ENCODE measurements at regions not wholly inside any gene's neighbourhood (a gene's known extent, or its start where the extent isn't known, plus 50 kb on each side); places are given as distances from the start of the nearest gene placed in this dataset.

DNA sequence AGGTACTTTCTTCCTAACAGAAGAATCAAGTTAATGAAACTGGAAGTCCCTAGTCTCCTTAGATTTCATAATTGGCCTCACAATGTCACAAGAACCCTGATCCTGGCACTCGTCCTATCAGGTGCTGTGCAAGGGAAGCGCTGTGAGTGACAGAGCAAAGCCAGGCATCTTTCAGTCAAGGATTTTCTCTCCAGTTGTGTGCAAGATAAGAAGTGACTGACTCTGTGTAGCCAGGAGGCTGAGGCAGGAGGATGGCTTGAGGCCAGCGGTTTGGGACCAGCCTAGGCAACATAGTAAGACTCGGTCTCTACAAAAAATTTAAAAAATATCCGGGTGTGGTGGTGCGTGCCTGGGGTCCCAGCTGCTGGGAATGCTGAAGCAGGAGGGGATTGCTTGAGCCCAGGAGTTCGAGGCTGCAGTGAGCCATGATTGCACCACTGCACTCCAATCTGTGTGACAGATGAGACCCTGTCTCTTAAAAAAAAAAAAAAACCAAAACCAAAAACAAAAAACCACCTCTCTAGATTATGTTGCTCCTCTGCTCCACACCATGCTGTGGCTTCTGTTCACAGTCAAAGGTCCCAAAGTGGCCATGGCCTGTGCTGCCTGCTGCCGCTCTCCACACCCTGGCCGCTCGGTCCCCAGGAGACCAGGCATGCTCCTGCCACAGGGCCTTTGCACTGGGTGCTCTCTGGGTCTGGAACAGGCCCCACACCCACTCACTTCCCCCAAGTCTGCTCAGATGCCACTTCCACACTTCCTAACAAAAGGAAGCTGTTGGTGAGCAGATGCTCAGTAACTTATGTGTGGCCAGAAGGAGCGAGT lies 54.2 kb upstream of the CLDN5 start (continued):
- TF ChIP-seq CHD7 (IDR thresholded peaks at IDR 0.05; ENCODE audit: low read depth, low read length) (peak; percentile 74), ATF1 (CRISPR knock-in tag; IDR thresholded peaks at IDR 0.05) (no peak), ATF1 (tag; IDR thresholded peaks at IDR 0.05) (peak; percentile 50), CHD1 (IDR thresholded peaks at IDR 0.05; ENCODE audit: low read length) (no peak), ZNF23 (CRISPR knock-in tag; IDR thresholded peaks at IDR 0.05) (no peak), ZNF282 (CRISPR knock-in tag; IDR thresholded peaks at IDR 0.05) (no peak), SETDB1 (IDR thresholded peaks at IDR 0.05; ENCODE audit: low read length) (no peak), RREB1 (CRISPR knock-in tag; IDR thresholded peaks at IDR 0.05) (0 out of 2 replicates have a peak, but pooled peaks have one; percentile 42), MEIS2 (IDR thresholded peaks at IDR 0.05; ENCODE audit: partially characterized antibody) (peak; percentile 97), DPF2 (IDR thresholded peaks at IDR 0.05) (peak; percentile 79), NFATC3 (IDR thresholded peaks at IDR 0.05) (no peak)
